Forelimb muscle (tissue), 1 donor: ENCODE measurements at regions not wholly inside any gene's neighbourhood (a gene's known extent, or its start where the extent isn't known, plus 50 kb on each side); places are given as distances from the start of the nearest gene placed in this dataset.

ENCODE experiments used
- DNase-seq: peaks from one replicate; pipeline ENCODE4 v3.0.0-alpha.2; 2013; ENCODE audit warnings: low read depth

GRCh38 chr6:119661078-119661477 lies 311.5 kb upstream of the MAN1A1 start:
- no peak for DNase-seq

- no peak for DNase-seq
Measured at GRCh38 chr6:119658917-119659316, 309.4 kb upstream of the MAN1A1 start.

GRCh38 chr6:119655124-119655523 lies 305.6 kb upstream of the MAN1A1 start:
- DNase-seq = no peak

GRCh38 chr6:119653329-119653728 lies 303.8 kb upstream of the MAN1A1 start:
- DNase-seq = no peak

GRCh38 chr6:119649531-119649930 lies 300.0 kb upstream of the MAN1A1 start:
- DNase-seq = no peak

- DNase-seq = no peak
Measured at GRCh38 chr6:119647309-119647708, 297.7 kb upstream of the MAN1A1 start.

- no peak for DNase-seq
Measured at GRCh38 chr6:119643876-119644275, 294.3 kb upstream of the MAN1A1 start.

- DNase-seq = no peak
Measured at GRCh38 chr6:119637768-119638167, 288.2 kb upstream of the MAN1A1 start.

- no peak for DNase-seq
Measured at GRCh38 chr6:119636060-119636459, 286.5 kb upstream of the MAN1A1 start.

- DNase-seq = no peak
Measured at GRCh38 chr6:119633461-119633860, 283.9 kb upstream of the MAN1A1 start.

- no peak for DNase-seq
Measured at GRCh38 chr6:119630561-119631192, 281.1 kb upstream of the MAN1A1 start.

GRCh38 chr6:119628691-119629594 lies 279.4 kb upstream of the MAN1A1 start:
- no peak for DNase-seq

- no peak for DNase-seq
Measured at GRCh38 chr6:119627908-119628669, 278.5 kb upstream of the MAN1A1 start.

- no peak for DNase-seq
Measured at GRCh38 chr6:119626884-119627619, 277.5 kb upstream of the MAN1A1 start.

- no peak for DNase-seq
Measured at GRCh38 chr6:119620846-119621555, 271.4 kb upstream of the MAN1A1 start.

- no peak for DNase-seq
Measured at GRCh38 chr6:119614138-119614537, 264.6 kb upstream of the MAN1A1 start.

- DNase-seq = no peak
Measured at GRCh38 chr6:119612911-119613381, 263.4 kb upstream of the MAN1A1 start.

GRCh38 chr6:119612176-119612891 lies 262.8 kb upstream of the MAN1A1 start:
- DNase-seq = no peak

GRCh38 chr6:119610754-119611153 lies 261.2 kb upstream of the MAN1A1 start:
- DNase-seq = no peak

GRCh38 chr6:119610265-119610664 lies 260.7 kb upstream of the MAN1A1 start:
- no peak for DNase-seq
